Neutrophil (primary cell): ENCODE measurements at regions not wholly inside any gene's neighbourhood (a gene's known extent, or its start where the extent isn't known, plus 50 kb on each side); places are given as distances from the start of the nearest gene placed in this dataset.

Experiments
- H3K27ac ChIP-seq: fragments of 200-600 bp; sonication (generic); 2 replicates; pipeline ENCODE4 v1.5.1; 2016; ENCODE audit warnings: mild to moderate bottlenecking, moderate library complexity
- H3K27me3 ChIP-seq: fragments of 200-600 bp; sonication (generic); 2 replicates; pipeline ENCODE4 v1.6.0; 2016; ENCODE audit warnings: mild to moderate bottlenecking
- H3K36me3 ChIP-seq: fragments of 200-600 bp; sonication (generic); 2 replicates; pipeline ENCODE4 v1.5.1; 2017
- H3K4me1 ChIP-seq, 2 experiments: fragments of 200-600 bp in 1 of 2; sonication (generic) in 1 of 2; 1 replicate in 1 of 2; 2 replicates in 1 of 2; pipeline versions ENCODE4 v1.5.1 to v1.6.1; 2013 to 2016; ENCODE audit warnings: low read depth in 1 of 2, low read length in 1 of 2, mild to moderate bottlenecking in 1 of 2, moderate library complexity in 1 of 2; ENCODE audit not compliant: control insufficient read depth in 1 of 2, insufficient read depth in 1 of 2
- H3K4me3 ChIP-seq, 2 experiments: fragments of 200-600 bp in 1 of 2; sonication (generic) in 1 of 2; 1 replicate in 1 of 2; 2 replicates in 1 of 2; pipeline ENCODE4 v1.5.1; 2013 to 2016; ENCODE audit warnings: low read depth in 1 of 2, low read length in 1 of 2, mild to moderate bottlenecking in 1 of 2, moderate library complexity in 1 of 2
- H3K9me3 ChIP-seq: fragments of 200-600 bp; sonication (generic); 2 replicates; pipeline ENCODE4 v1.5.1; 2016
- TF ChIP-seq, protein P1 (sequence below): fragments of 200-600 bp; sonication (generic); IDR thresholded peaks from 2 replicates; pipeline ENCODE4 v1.5.1; 2016; ENCODE audit warnings: antibody characterized with exemption

DNA sequence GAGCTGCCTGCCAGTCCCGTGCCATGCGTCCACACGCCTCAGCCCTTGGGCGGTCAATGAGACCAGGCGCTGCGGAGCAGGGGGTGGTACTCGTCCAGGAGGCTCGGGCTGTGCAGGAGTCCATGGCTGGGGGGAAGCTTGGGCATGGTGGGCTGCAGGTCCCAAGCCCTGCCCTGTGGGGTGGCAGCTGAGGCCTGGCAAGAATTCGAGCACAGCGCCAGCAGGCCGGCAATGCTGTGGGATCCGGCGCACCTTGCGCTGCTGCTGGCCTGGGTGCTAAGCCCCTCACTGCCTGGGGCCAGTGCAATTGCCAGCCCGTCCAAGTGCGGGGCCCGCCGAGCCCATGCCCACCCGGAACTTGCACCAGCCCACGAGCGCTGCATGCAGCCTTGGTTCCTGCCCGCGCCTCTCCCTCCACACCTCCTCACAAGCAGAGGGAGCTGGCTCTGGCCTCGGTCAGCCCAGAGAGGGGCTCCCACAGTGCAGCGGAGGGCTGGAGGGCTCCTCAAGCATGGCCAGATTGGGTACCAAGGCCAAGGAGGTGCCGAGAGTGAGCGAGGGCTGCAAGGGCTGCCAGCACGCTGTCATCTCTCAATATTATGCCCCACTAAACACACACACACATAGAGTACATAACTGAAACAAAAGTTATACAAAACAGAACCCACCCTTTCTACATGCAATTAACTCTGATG lies 307.7 kb downstream of the LMO4 start:
- Histone ChIP-seq H3K27me3 (no peaks in the 10 kb centered on the region), H3K9me3 (no peaks in the 10 kb centered on the region), H3K4me3 (no peak overlapping the region), H3K27ac (no peak overlapping the region), H3K4me1 (no peaks in the 10 kb centered on the region), H3K36me3 (no peaks in the 10 kb centered on the region)
- TF ChIP-seq, protein P1, sequence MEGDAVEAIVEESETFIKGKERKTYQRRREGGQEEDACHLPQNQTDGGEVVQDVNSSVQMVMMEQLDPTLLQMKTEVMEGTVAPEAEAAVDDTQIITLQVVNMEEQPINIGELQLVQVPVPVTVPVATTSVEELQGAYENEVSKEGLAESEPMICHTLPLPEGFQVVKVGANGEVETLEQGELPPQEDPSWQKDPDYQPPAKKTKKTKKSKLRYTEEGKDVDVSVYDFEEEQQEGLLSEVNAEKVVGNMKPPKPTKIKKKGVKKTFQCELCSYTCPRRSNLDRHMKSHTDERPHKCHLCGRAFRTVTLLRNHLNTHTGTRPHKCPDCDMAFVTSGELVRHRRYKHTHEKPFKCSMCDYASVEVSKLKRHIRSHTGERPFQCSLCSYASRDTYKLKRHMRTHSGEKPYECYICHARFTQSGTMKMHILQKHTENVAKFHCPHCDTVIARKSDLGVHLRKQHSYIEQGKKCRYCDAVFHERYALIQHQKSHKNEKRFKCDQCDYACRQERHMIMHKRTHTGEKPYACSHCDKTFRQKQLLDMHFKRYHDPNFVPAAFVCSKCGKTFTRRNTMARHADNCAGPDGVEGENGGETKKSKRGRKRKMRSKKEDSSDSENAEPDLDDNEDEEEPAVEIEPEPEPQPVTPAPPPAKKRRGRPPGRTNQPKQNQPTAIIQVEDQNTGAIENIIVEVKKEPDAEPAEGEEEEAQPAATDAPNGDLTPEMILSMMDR, result no peak

DNA sequence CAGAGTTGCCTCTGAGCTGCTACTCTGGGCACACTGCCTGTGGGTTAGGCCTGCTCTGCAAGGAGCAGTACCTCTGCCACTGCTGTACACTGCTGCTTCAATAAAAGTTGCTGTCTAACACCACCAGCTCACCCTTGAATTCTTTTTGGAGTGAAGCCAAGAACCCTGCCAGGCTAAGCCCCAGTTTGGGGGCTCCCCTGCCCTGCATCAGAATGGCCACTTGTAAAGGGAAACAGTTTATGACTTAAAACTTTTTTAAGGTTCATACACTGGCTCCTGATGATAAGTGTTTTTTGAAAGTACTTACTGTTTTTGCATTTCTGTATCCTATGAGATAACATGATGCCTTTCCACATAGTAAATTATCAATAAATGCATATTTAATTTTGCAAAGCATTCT lies 310.0 kb downstream of the LMO4 start:
- H3K9me3 ChIP-seq, result no peaks in the 10 kb centered on the region
- H3K27ac ChIP-seq, result no peak overlapping the region
- no peaks in the 10 kb centered on the region for H3K4me1 ChIP-seq
- H3K27me3 ChIP-seq, result no peaks in the 10 kb centered on the region
- no peak overlapping the region for H3K4me3 ChIP-seq
- H3K36me3 ChIP-seq, result no peaks in the 10 kb centered on the region
- TF ChIP-seq, protein P1, result no peak

DNA sequence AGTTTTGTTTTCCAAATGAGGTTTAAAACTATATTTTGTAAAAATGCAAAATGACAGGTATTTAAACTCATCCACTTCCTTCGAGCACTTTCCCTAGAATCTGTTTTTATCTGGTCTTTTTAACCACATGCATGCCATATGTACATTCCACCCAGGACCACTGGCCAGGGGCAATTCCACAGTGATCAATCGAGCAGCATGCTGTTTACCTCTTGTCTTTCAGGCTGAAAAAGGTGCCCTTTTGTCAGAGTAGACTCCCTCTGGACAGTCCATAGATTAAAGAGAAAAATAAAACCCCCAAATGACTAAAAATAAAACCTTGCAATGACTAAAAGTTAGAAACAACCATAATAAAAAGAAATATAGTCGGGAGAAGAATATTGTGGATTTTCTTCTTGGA lies 313.3 kb downstream of the LMO4 start:
- Histone ChIP-seq H3K4me3 (no peak overlapping the region), H3K27ac (no peak overlapping the region), H3K4me1 (no peaks in the 10 kb centered on the region), H3K27me3 (no peaks in the 10 kb centered on the region), H3K36me3 (no peaks in the 10 kb centered on the region), H3K9me3 (no peaks in the 10 kb centered on the region)
- TF ChIP-seq, protein P1, result no peak

DNA sequence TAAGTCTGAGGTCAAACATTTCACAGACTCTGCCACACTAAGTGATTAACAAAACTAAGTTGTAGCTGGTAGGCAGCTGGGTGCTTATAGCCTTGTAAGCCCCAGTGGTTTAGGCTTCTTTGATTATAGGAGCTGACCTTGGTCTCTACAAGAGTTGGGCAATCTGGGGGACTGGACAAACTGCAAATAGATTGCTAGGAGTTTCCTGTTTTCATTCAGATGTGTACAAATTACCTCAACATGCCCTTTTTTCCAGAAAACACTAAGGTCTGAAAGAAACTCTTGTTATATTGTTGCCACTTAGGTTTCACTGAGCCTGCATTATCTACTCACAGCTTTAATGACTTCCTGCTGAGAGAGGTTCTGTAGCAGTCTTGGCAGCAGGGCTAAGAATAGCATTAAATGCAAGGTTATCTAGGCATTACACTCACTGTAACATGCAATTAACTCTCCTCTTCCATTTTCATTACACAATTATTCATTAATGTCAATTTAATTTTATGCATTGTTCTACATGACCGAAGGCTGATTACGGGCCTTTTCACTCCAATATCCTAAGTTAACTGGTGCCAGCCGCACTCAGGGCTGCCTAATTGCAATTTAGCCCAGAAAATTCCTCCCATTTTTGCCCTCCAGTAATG lies 314.0 kb downstream of the LMO4 start:
- TF ChIP-seq, protein P1, result no peak
- no peak overlapping the region for H3K27ac ChIP-seq
- H3K4me1 ChIP-seq, result no peaks in the 10 kb centered on the region
- no peaks in the 10 kb centered on the region for H3K27me3 ChIP-seq
- no peaks in the 10 kb centered on the region for H3K9me3 ChIP-seq
- no peak overlapping the region for H3K4me3 ChIP-seq
- H3K36me3 ChIP-seq, result no peaks in the 10 kb centered on the region

DNA sequence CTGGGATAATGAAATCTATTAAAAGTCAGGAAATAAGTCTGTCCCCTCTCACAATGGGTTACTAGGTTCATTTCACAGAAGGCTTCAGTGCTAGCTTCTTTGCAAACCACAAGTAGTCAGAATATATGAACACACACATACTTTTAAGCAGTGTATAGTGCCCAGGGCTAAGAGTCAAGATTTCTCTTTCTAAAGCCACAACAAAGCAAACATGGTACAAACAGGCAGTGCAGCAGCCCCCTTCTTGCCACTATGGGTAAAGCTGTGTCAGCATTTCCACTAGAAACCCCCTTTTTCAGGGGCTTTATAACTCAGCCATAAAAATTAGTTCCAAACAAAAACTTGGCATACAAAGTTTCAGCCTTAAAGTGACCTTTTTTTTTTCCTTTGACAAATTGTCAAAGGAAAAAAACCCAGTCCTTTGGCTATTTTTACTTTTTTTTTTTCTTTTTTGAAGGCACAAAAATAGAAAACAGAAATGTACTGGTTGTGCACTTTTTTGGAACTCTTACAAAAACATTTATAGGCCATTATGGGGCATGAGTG lies 315.4 kb downstream of the LMO4 start:
- TF ChIP-seq, protein P1, result no peak
- Histone ChIP-seq H3K27ac (no peak overlapping the region), H3K4me1 (no peaks in the 10 kb centered on the region), H3K27me3 (no peaks in the 10 kb centered on the region), H3K36me3 (no peaks in the 10 kb centered on the region), H3K9me3 (no peaks in the 10 kb centered on the region), H3K4me3 (no peak overlapping the region)
